ENCODE measurements at regions not wholly inside any gene's neighbourhood (a gene's known extent, or its start where the extent isn't known, plus 50 kb on each side); places are given as distances from the start of the nearest gene placed in this dataset.

- TF ChIP-seq CTCF (IDR thresholded peaks at IDR 0.05) (no peak), POLR2A (IDR thresholded peaks at IDR 0.05) (no peak)
Observed at GRCh38 chr10:128608791-128609190, 482.6 kb upstream of the MKI67 start.

Data from lower leg skin (tissue), 3 donors.